Lung (tissue), 11 donors: ENCODE measurements at regions not wholly inside any gene's neighbourhood (a gene's known extent, or its start where the extent isn't known, plus 50 kb on each side); places are given as distances from the start of the nearest gene placed in this dataset.
A peak's percentile ranks its signal among the peaks of the same experiment; 100 is the strongest.

Experiments
- ATAC-seq: fragments of 200-7000 bp; cut with Tn5 transposase; one replicate; pipeline ENCODE4 v1.9.1; 2020; ENCODE audit warnings: moderate number of reproducible peaks; ENCODE audit not compliant: insufficient read depth, low FRiP score
- DNase-seq, 3 donors: peaks; one replicate each; pipeline ENCODE4 v3.0.0-alpha.2; 2013 to 2017
- H3K27ac ChIP-seq, 2 donors: one replicate each; pipeline ENCODE4 v1.5.1; 2013; ENCODE audit warnings: mild to moderate bottlenecking in 2 of 2, moderate library complexity in 2 of 2, control low read depth in 1 of 2, inconsistent platforms in 1 of 2, low read depth in 1 of 2, low read length in 1 of 2
- H3K27me3 ChIP-seq, 3 donors: one replicate each; pipeline ENCODE4 v1.5.1; 2013; ENCODE audit warnings: low read length in 2 of 3; ENCODE audit not compliant: control insufficient read depth in 3 of 3, insufficient read depth in 3 of 3
- H3K36me3 ChIP-seq, 4 donors: one replicate each; pipeline ENCODE4 v1.5.1; 2013; ENCODE audit warnings: low read length in 4 of 4, mild to moderate bottlenecking in 1 of 4, moderate library complexity in 1 of 4; ENCODE audit not compliant: control insufficient read depth in 4 of 4, insufficient read depth in 4 of 4
- H3K4me1 ChIP-seq, 5 donors: one replicate each; pipeline ENCODE4 v1.5.1; 2013; ENCODE audit warnings: low read length in 5 of 5, mild to moderate bottlenecking in 2 of 5, moderate library complexity in 1 of 5; ENCODE audit not compliant: control insufficient read depth in 5 of 5, insufficient read depth in 5 of 5
- H3K4me3 ChIP-seq: one replicate; pipeline ENCODE4 v1.5.1; 2013; ENCODE audit warnings: mild to moderate bottlenecking, control low read depth, moderate library complexity
- H3K9ac ChIP-seq, 2 donors: one replicate each; pipeline ENCODE4 v1.5.1; 2013; ENCODE audit warnings: low read length in 2 of 2, control low read depth in 1 of 2; ENCODE audit not compliant: insufficient read depth in 1 of 2
- H3K9me3 ChIP-seq, 4 donors: one replicate each; pipeline ENCODE4 v1.5.1; 2013; ENCODE audit warnings: low read length in 3 of 4, mild to moderate bottlenecking in 1 of 4, moderate library complexity in 1 of 4; ENCODE audit not compliant: control insufficient read depth in 4 of 4, insufficient read depth in 3 of 4
- WGBS, 2 donors: extraction: QIAGEN DNeasy Blood & Tissue Kit; methylation state at CpG; one replicate each; pipeline ENCODE4 v1.1.7; 2013; 5-methylcytosine and 5-hydroxymethylcytosine counted together
- TF ChIP-seq, protein P1 (sequence below): IDR thresholded peaks from 2 replicates; pipeline ENCODE4 v1.5.1; 2012; ENCODE audit warnings: mild to moderate bottlenecking; ENCODE audit errors: control extremely low read depth, extremely low read depth
- donor health status: control.
- donor health status: control.
- donor health status: Bipolar disorder and iron deficiency.
- donor health status: healthy.
- donor health status: DM: yes; HTN: yes; CAD: no.

DNA sequence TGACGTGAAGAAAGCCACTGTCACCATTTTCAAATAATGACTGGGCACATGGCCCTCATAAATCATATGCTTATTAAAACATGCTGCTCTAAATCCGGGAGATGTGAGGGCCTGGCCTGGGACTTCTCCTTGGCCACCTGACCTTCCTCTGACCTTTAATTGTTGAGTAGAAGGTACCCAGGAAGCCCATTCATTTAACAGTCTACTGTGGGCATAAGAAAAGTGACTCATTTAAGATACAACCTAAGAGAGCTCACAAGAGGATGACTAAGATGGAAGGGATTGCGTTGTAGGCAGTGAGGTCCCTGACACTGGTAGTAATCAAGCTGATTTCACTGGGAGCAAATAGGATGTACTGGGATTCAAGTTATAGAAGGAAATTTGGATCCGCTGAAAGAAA, 203.4 kb upstream of the GPR26 start:
- no peak for ATAC-seq
- no peak overlapping the region for H3K27ac ChIP-seq

DNA sequence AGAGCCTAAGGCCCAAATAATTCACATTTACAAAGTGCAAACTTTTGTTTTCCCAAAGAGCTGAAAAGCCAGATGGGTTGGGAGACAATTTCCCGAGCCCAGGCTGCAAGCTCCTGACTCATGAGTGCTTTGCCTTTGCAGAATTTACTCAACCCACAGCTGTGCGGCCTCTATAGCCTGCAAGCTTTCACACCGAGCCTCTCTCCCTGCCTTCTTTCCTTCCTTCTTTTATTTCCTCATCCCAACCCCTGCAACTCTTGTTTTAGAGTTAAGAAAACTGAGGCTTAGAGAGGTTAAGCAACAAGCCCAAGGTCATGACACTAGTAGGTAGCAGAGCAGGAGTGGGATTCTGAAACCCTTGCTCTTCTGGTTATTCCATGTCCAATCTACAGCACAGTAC, 203.0 kb upstream of the GPR26 start:
- DNase-seq, result no peak
- 17 to 33% methylated on average over 3 of the region's 3 CpGs for WGBS, 2 donors
- no peaks in the 10 kb centered on the region for H3K36me3 ChIP-seq
- H3K27ac ChIP-seq, result no peak overlapping the region
- TF ChIP-seq, protein P1, sequence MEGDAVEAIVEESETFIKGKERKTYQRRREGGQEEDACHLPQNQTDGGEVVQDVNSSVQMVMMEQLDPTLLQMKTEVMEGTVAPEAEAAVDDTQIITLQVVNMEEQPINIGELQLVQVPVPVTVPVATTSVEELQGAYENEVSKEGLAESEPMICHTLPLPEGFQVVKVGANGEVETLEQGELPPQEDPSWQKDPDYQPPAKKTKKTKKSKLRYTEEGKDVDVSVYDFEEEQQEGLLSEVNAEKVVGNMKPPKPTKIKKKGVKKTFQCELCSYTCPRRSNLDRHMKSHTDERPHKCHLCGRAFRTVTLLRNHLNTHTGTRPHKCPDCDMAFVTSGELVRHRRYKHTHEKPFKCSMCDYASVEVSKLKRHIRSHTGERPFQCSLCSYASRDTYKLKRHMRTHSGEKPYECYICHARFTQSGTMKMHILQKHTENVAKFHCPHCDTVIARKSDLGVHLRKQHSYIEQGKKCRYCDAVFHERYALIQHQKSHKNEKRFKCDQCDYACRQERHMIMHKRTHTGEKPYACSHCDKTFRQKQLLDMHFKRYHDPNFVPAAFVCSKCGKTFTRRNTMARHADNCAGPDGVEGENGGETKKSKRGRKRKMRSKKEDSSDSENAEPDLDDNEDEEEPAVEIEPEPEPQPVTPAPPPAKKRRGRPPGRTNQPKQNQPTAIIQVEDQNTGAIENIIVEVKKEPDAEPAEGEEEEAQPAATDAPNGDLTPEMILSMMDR, result no peak
- H3K9ac ChIP-seq, result no peak overlapping the region
- ATAC-seq, result no peak
- peaks cover 0 to 2% (median 0%) of the 10 kb centered on the region in 4 donors for H3K9me3 ChIP-seq
- no peaks in the 10 kb centered on the region for H3K27me3 ChIP-seq
- no peaks in the 10 kb centered on the region for H3K4me1 ChIP-seq
- no peak overlapping the region for H3K4me3 ChIP-seq

More for the DNA sequence above, 203.4 kb upstream of the GPR26 start:
- peaks cover 0 to 2% (median 0%) of the 10 kb centered on the region in 4 donors for H3K9me3 ChIP-seq
- H3K4me1 ChIP-seq, result no peaks in the 10 kb centered on the region
- no peaks in the 10 kb centered on the region for H3K36me3 ChIP-seq
- TF ChIP-seq, protein P1, result no peak
- DNase-seq, result no peak
- WGBS, 2 donors, result 39 to 54% methylated on average over 4 of the region's 4 CpGs
- H3K9ac ChIP-seq, result no peak overlapping the region
- H3K27me3 ChIP-seq, result no peaks in the 10 kb centered on the region
- no peak overlapping the region for H3K4me3 ChIP-seq

DNA sequence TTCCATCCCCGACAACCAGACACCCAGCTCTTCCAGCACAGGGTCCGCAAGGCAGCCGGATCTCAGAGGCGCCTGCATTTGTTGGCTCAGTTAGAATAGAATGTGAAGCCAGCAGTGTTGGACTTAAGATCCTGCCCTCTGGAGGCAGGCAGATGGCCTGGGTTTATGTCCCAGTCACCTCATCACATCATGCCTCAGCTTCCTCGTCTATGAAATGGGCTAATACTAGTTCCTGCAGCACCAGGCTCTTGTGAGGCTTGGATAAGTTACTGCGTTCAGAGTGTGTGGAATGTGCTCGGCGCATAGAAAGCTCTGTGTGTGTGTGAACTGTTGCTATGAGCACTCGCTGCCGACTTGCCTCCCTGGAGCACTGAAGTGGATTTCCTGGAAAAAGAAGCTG, 202.5 kb upstream of the GPR26 start:
- 80 to 88% methylated on average over 10 of the region's 10 CpGs for WGBS, 2 donors
- DNase-seq (peak in 1 of 3 donors; percentile 88), ATAC-seq (no peak)

More for the DNA sequence above, 202.5 kb upstream of the GPR26 start:
- TF ChIP-seq, protein P1, result no peak
- Histone ChIP-seq H3K36me3 (no peaks in the 10 kb centered on the region), H3K27ac (no peak overlapping the region), H3K4me1 (no peaks in the 10 kb centered on the region), H3K27me3 (no peaks in the 10 kb centered on the region), H3K9ac (no peak overlapping the region), H3K4me3 (no peak overlapping the region), H3K9me3 (peaks cover 0 to 2% (median 0%) of the 10 kb centered on the region in 4 donors)
